ENCODE measurements at regions not wholly inside any gene's neighbourhood (a gene's known extent, or its start where the extent isn't known, plus 50 kb on each side); places are given as distances from the start of the nearest gene placed in this dataset.

DNA sequence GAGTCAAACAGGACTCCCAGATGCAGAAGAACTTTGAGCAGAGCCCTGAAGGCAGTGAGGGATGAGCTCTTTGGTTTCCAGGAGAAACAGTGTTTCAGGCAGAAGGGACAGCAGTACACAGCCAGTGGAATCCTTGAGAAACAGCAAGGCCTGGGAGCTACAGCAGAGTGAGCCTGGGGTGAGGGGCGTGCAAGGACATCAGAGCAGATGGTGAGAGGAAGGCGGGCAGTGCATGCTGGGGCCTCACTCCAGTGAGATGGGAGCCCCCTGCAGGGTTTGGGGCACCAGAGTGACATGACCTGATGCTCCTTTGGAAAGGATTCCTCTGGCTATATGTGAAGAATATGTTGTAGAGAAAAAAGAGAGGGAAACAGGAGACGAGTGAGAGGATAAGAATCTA is 98.1 kb upstream of the EGFL6 start:
- no peak for FAIRE-seq
- H3K56ac ChIP-seq (replicated peaks; ENCODE audit: insufficient read length, low read depth, low read length) = no peak overlapping the region
- H2AFZ ChIP-seq (ENCODE audit: low read length) = 0 out of 2 replicates have a peak overlapping the region, but pooled peaks have one; percentile 22
- no peaks in the 10 kb centered on the region for H3K36me3 ChIP-seq (ENCODE audit: control insufficient read depth in 2 of 4, insufficient read depth in 4 of 4, low read length in 3 of 4)
- no peak overlapping the region for H3K4ac ChIP-seq (replicated peaks; ENCODE audit: insufficient read length, low read depth, low read length)
- H3K4me2 ChIP-seq (ENCODE audit: insufficient read depth in 1 of 2, low read depth in 2 of 2, low read length in 2 of 2) = no peak overlapping the region
- H3K23me2 ChIP-seq (ENCODE audit: low read depth, low read length) = no peaks in the 10 kb centered on the region
- no peaks in the 10 kb centered on the region for H4K20me1 ChIP-seq (replicated peaks in 1 of 2; ENCODE audit: control insufficient read depth in 1 of 2, insufficient read depth in 2 of 2, low read length in 2 of 2)
- H3K14ac ChIP-seq (ENCODE audit: insufficient read length) = no peak overlapping the region
- no peak overlapping the region for H2BK5ac ChIP-seq (ENCODE audit: low read depth, low read length)
- H3K27ac ChIP-seq (ENCODE audit: low read depth, low read length) = no peak overlapping the region
- H4K8ac ChIP-seq (ENCODE audit: extremely low read depth, insufficient read depth, low read length) = no peak overlapping the region
- no peak overlapping the region for H4K91ac ChIP-seq (replicated peaks; ENCODE audit: insufficient read length, low read length)
- no peak overlapping the region for H2BK20ac ChIP-seq (ENCODE audit: low read length)
- no peaks in the 10 kb centered on the region for H3K79me2 ChIP-seq (ENCODE audit: control insufficient read depth in 1 of 2, insufficient read depth in 2 of 2, low read length in 2 of 2)
- no peaks in the 10 kb centered on the region for H3K27me3 ChIP-seq (replicated peaks in 1 of 4; ENCODE audit: control insufficient read depth in 3 of 4, extremely low read depth in 1 of 4, insufficient read depth in 3 of 4, low read length in 3 of 4)
- H2AK5ac ChIP-seq (ENCODE audit: low read depth, low read length) = no peak overlapping the region
- H3K9me3 ChIP-seq (ENCODE audit: insufficient read depth in 2 of 2, low read depth in 1 of 2, low read length in 1 of 2) = no peaks in the 10 kb centered on the region
- no peak for DNase-seq (ENCODE audit: low read depth in 1 of 2, low spot score in 2 of 2)
- H3K23ac ChIP-seq (ENCODE audit: insufficient read length) = no peak overlapping the region
- 80% methylated on average over 3 of the region's 3 CpGs; no CpG with 5 or more reads in 1 of the 2 experiments for WGBS, 2 experiments (ENCODE audit: extremely low coverage in 1 of 2, insufficient coverage in 1 of 2, insufficient read length in 1 of 2, insufficient replicate concordance in 2 of 2, low coverage in 1 of 2, low lambda C conversion rate in 2 of 2, missing lambda C conversion rate in 1 of 2)
- no peak overlapping the region for H2BK15ac ChIP-seq (ENCODE audit: low read length)
- H3K9ac ChIP-seq (replicated peaks in 1 of 4; ENCODE audit: extremely low read depth in 1 of 4, low read depth in 3 of 4, low read length in 3 of 4) = no peak overlapping the region
- H3K4me3 ChIP-seq (ENCODE audit: extremely low read depth in 1 of 4, insufficient read depth in 2 of 4, low read depth in 3 of 4, low read length in 4 of 4) = no peak overlapping the region
- ChIA-PET POLR2A (ENCODE audit: partially characterized antibody) (no interaction called here), CTCF (ENCODE audit: partially characterized antibody) (interaction anchor here (0.5 kb wide), 1 partner anchor 388 kb away, joined by 4 read pairs; no protein-coding TSS in a partner anchor)
- no peaks in the 10 kb centered on the region for H3K4me1 ChIP-seq (replicated peaks in 1 of 4; ENCODE audit: control insufficient read depth in 3 of 4, insufficient read depth in 4 of 4, low read length in 3 of 4)
- H4K5ac ChIP-seq (ENCODE audit: insufficient read length, low read depth, low read length) = no peak overlapping the region
- H2BK12ac ChIP-seq (ENCODE audit: low read depth, low read length) = no peak overlapping the region
- no peak overlapping the region for H3K18ac ChIP-seq (ENCODE audit: extremely low read depth, low read length)
- H2BK120ac ChIP-seq (replicated peaks; ENCODE audit: low read depth, low read length) = no peak overlapping the region
- H3K79me1 ChIP-seq (ENCODE audit: low read depth, low read length) = no peaks in the 10 kb centered on the region
- TF ChIP-seq CBX5 (IDR thresholded peaks at IDR 0.05; ENCODE audit: low read depth, low read length) (no peak), HDAC6 (IDR thresholded peaks at IDR 0.05; ENCODE audit: low read depth, low read length) (no peak), TAF1 (IDR thresholded peaks at IDR 0.05; ENCODE audit: low read depth, low read length) (no peak), JUN (IDR thresholded peaks at IDR 0.05; ENCODE audit: low read depth, low read length) (no peak), GTF2F1 (IDR thresholded peaks at IDR 0.05; ENCODE audit: borderline replicate concordance, low read depth, low read length) (no peak), RXRA (IDR thresholded peaks at IDR 0.05; ENCODE audit: insufficient read depth, low read depth, low read length) (no peak), KDM1A (IDR thresholded peaks at IDR 0.05; ENCODE audit: borderline replicate concordance, low read length) (no peak), CHD2 (IDR thresholded peaks at IDR 0.05; ENCODE audit: low read length) (no peak), RFX5 (IDR thresholded peaks at IDR 0.05; ENCODE audit: borderline replicate concordance, low read depth, low read length) (no peak)

Data from H1 (cell line).